Endothelial cell of umbilical vein (primary cell): ENCODE measurements at regions not wholly inside any gene's neighbourhood (a gene's known extent, or its start where the extent isn't known, plus 50 kb on each side); places are given as distances from the start of the nearest gene placed in this dataset.

Experiments
- BruUV-seq: library from RNA; stranded (reverse); fragments of 400-500 nt; replicated peaks from 2 replicates; lab custom pipeline; 2021; lab: Mats Ljungman, UMichigan
- CTCF ChIA-PET: fragments of 300-600, 350-600 bp; sonication (Branson Sonifier 250); formaldehyde crosslinking; loops from one replicate; lab custom pipeline; 2021; ENCODE audit warnings: antibody characterized with exemption, inconsistent platforms; lab: Charles Lee
- POLR2A ChIA-PET: fragments of 300-600, 350-600 bp; sonication (Branson Sonifier 250); formaldehyde crosslinking; loops from one replicate; lab custom pipeline; 2021; ENCODE audit warnings: antibody characterized with exemption, inconsistent platforms; lab: Charles Lee
- DNase-seq: peaks from one replicate; pipeline ENCODE4 v3.0.0-alpha.2; 2011; ENCODE audit warnings: low read depth, low spot score
- FAIRE-seq: peaks from 2 replicates; lab custom pipeline; 2011; peaks lifted over from hg19 to GRCh38; lab: Jason Lieb, UNC
- H2AFZ ChIP-seq: 2 replicates; pipeline ENCODE4 v1.6.0; 2012; ENCODE audit warnings: low read depth, low read length, control low read depth, inconsistent platforms
- H3K27ac ChIP-seq: 2 replicates; pipeline ENCODE4 v1.5.1; 2011; ENCODE audit warnings: low read depth, mild to moderate bottlenecking, control low read depth, low read length, moderate library complexity; ENCODE audit not compliant: insufficient read depth
- H3K27me3 ChIP-seq, 2 experiments: 2 replicates each; pipeline versions ENCODE4 v1.6.0 to v1.6.1; 2011; ENCODE audit warnings: low read length in 2 of 2, mixed read lengths in 1 of 2; ENCODE audit not compliant: control insufficient read depth in 2 of 2, insufficient read depth in 2 of 2
- H3K36me3 ChIP-seq, 2 experiments: 2 replicates in 1 of 2; 3 replicates in 1 of 2; pipeline ENCODE4 v1.5.1; 2011; ENCODE audit warnings: low read length in 2 of 2, mild to moderate bottlenecking in 1 of 2, moderate library complexity in 1 of 2; ENCODE audit not compliant: control insufficient read depth in 2 of 2, insufficient read depth in 2 of 2; ENCODE audit errors: extremely low read depth in 1 of 2
- H3K4me1 ChIP-seq: 3 replicates; pipeline ENCODE4 v1.5.1; 2011; ENCODE audit warnings: mild to moderate bottlenecking, low read length; ENCODE audit not compliant: control insufficient read depth, insufficient read depth; ENCODE audit errors: extremely low read depth
- H3K4me2 ChIP-seq: 2 replicates; pipeline ENCODE4 v1.6.1; 2011; ENCODE audit warnings: low read length, control low read depth, mixed read lengths; ENCODE audit not compliant: insufficient read depth
- H3K4me3 ChIP-seq, 3 experiments: fragments of 200-600 bp in 1 of 3; sonication (generic), shearing (Covaris generic) in 1 of 3; replicated peaks in 1 of 3; 2 replicates each; pipeline ENCODE4 v1.5.1; 2011 to 2016; ENCODE audit warnings: control low read depth in 3 of 3, low read length in 3 of 3, mild to moderate bottlenecking in 2 of 3, inconsistent platforms in 1 of 3, low read depth in 1 of 3, moderate library complexity in 1 of 3; ENCODE audit not compliant: insufficient read depth in 1 of 3
- H3K79me2 ChIP-seq: 2 replicates; pipeline ENCODE4 v1.6.0; 2012; ENCODE audit warnings: low read length, inconsistent platforms; ENCODE audit not compliant: control insufficient read depth, insufficient read depth
- H3K9ac ChIP-seq: replicated peaks from 2 replicates; pipeline ENCODE3; 2011; ENCODE audit warnings: low read length, control low read depth; ENCODE audit not compliant: insufficient read depth; ENCODE audit errors: extremely low read depth
- H3K9me1 ChIP-seq: replicated peaks from 3 replicates; pipeline ENCODE4 v1.6.0; 2011; ENCODE audit warnings: mild to moderate bottlenecking, low read length; ENCODE audit not compliant: control insufficient read depth, insufficient read depth; ENCODE audit errors: extremely low read depth
- H3K9me3 ChIP-seq: replicated peaks from 2 replicates; pipeline ENCODE4 v1.5.1; 2012; ENCODE audit warnings: low read length, inconsistent platforms; ENCODE audit not compliant: control insufficient read depth, insufficient read depth
- H4K20me1 ChIP-seq: replicated peaks from 2 replicates; pipeline ENCODE3; 2011; ENCODE audit warnings: mild to moderate bottlenecking, low read length; ENCODE audit not compliant: control insufficient read depth, insufficient read depth; ENCODE audit errors: extremely low read depth
- EZH2 ChIP-seq: IDR thresholded peaks from 2 replicates; pipeline ENCODE4 v1.6.1; 2012; ENCODE audit warnings: borderline replicate concordance, low read depth, mild to moderate bottlenecking, moderate library complexity, low read length, inconsistent platforms; ENCODE audit not compliant: severe bottlenecking
- FOS ChIP-seq: IDR thresholded peaks from 2 replicates; pipeline ENCODE4 v1.6.1; 2011; ENCODE audit warnings: mild to moderate bottlenecking, low read length, moderate library complexity, borderline replicate concordance; ENCODE audit not compliant: insufficient read depth
- GATA2 ChIP-seq: IDR thresholded peaks from 2 replicates; pipeline ENCODE4 v1.7.0; 2011; ENCODE audit warnings: low read depth, mild to moderate bottlenecking, moderate library complexity, mixed read lengths, low read length; ENCODE audit not compliant: insufficient read length, insufficient read depth
- MYC ChIP-seq: IDR thresholded peaks from one replicate; pipeline ENCODE4 v1.6.1; 2011; ENCODE audit warnings: mild to moderate bottlenecking, low read depth, low read length
- POLR2A ChIP-seq: IDR thresholded peaks from 2 replicates; pipeline ENCODE4 v1.6.1; 2012; ENCODE audit warnings: low read depth, mild to moderate bottlenecking, control low read depth, low read length
- POLR2AphosphoS5 ChIP-seq: IDR thresholded peaks from 2 replicates; pipeline ENCODE4 v1.6.1; 2012; ENCODE audit warnings: low read depth, mild to moderate bottlenecking, control low read depth, low read length, moderate library complexity; ENCODE audit not compliant: insufficient read depth
- dilution Hi-C: fragments of 300-500 bp; cut with MboI; formaldehyde crosslinking; loops from one replicate; pipeline ENCODE4 v1.15.0; 2019; ENCODE audit warnings: low sequenced_read_pairs; ENCODE audit not compliant: extremely low pct_ligation_motif_present
- intact Hi-C: fragments of 100-400 bp; cut with micrococcal nuclease; formaldehyde crosslinking; loops from one replicate; pipeline ENCODE4 v1.10.0; 2022
- TF ChIP-seq, protein P1 (sequence below): IDR thresholded peaks from 2 replicates; pipeline ENCODE4 v1.6.1; 2011; ENCODE audit not compliant: insufficient read depth, insufficient read length

DNA sequence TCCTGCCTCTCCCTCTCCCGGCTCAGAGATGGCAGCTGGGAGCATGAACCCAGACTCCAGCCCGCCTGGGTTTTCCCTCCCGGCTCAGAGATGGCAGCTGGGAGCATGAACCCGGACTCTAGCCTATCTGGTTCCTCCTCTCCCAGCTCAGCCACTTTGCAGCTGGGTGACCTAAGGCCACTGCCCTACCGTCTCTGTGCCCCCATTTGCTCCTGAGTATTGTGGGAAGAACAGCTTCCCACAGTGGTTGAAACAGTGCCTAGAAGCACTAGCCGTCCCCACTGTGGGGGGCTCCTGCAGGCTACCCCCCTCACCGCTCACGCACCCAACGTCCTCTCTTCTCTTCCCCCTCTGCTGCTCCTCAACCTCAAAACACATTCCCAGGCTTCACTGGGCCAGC lies 99.9 kb upstream of the GSE1 start:
- no peaks in the 10 kb centered on the region for H3K36me3 ChIP-seq
- CTCF ChIA-PET: interaction anchor here (0.9 kb wide), 1 partner anchor 97 kb away, joined by 4 read pairs; no protein-coding TSS in a partner anchor
- intact Hi-C loops: no loop called here
- H3K79me2 ChIP-seq: no peaks in the 10 kb centered on the region
- no peak overlapping the region for H3K9ac ChIP-seq
- BruUV-seq: no TSS peak
- no peak overlapping the region for H3K27ac ChIP-seq
- TF ChIP-seq GATA2: no peak
- no peak for TF ChIP-seq POLR2A
- no peak for TF ChIP-seq FOS
- TF ChIP-seq, protein P1, sequence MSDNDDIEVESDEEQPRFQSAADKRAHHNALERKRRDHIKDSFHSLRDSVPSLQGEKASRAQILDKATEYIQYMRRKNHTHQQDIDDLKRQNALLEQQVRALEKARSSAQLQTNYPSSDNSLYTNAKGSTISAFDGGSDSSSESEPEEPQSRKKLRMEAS: no peak
- POLR2A ChIA-PET: no interaction called here
- no peak overlapping the region for H3K4me3 ChIP-seq
- H4K20me1 ChIP-seq: no peaks in the 10 kb centered on the region
- no peaks in the 10 kb centered on the region for H3K4me1 ChIP-seq
- H3K27me3 ChIP-seq: no peaks in the 10 kb centered on the region
- no peaks in the 10 kb centered on the region for H3K9me3 ChIP-seq
- DNase-seq: no peak
- dilution Hi-C loops: no loop called here
- no peak overlapping the region for H2AFZ ChIP-seq
- H3K9me1 ChIP-seq: no peaks in the 10 kb centered on the region
- no peak for FAIRE-seq
- no peak overlapping the region for H3K4me2 ChIP-seq

DNA sequence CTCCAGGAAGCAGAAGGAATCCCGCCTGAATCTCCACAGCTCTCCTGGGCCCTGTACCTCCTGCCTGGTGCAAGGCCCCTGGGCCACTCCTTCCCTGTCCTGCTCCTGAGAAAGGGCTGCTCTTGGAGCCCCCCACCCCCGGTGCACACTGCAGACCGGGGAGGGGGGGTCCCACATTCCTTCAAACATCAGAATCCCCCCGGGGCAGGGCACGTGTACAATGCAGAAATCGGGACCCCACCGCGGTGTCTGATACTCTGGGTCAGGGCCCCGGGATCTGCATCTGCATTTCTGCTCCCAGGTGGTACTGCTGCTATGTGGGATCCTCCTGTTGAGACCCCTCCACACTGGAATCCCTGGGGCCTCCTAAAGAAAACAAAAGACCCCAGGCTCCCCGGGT lies 99.5 kb upstream of the GSE1 start:
- dilution Hi-C loops (no loop called here), intact Hi-C loops (no loop called here)
- Histone ChIP-seq H3K4me2 (no peak overlapping the region), H3K9me3 (no peaks in the 10 kb centered on the region), H3K36me3 (no peaks in the 10 kb centered on the region), H2AFZ (no peak overlapping the region), H4K20me1 (no peaks in the 10 kb centered on the region), H3K4me3 (no peak overlapping the region), H3K79me2 (no peaks in the 10 kb centered on the region), H3K27me3 (no peaks in the 10 kb centered on the region), H3K9me1 (no peaks in the 10 kb centered on the region), H3K27ac (no peak overlapping the region), H3K4me1 (no peaks in the 10 kb centered on the region), H3K9ac (no peak overlapping the region)
- ChIA-PET POLR2A (no interaction called here), CTCF (no interaction called here)
- TF ChIP-seq POLR2A (no peak), EZH2 (no peak), FOS (no peak), GATA2 (no peak), POLR2AphosphoS5 (no peak), MYC (no peak)
- TF ChIP-seq, protein P1: no peak
- DNase-seq (no peak), FAIRE-seq (no peak)
- no TSS peak for BruUV-seq
